Hepatocyte (in vitro differentiated cells): ENCODE measurements at regions not wholly inside any gene's neighbourhood (a gene's known extent, or its start where the extent isn't known, plus 50 kb on each side); places are given as distances from the start of the nearest gene placed in this dataset.

ENCODE experiments used
- EZH2 ChIP-seq: fragments of 200-600 bp; sonication (generic); IDR thresholded peaks from 2 replicates; pipeline ENCODE4 v1.6.1; 2016; ENCODE audit warnings: antibody characterized with exemption, mild to moderate bottlenecking, borderline replicate concordance
- EZH2phosphoT487 ChIP-seq: fragments of 200-600 bp; sonication (generic); IDR thresholded peaks from one replicate; pipeline ENCODE4 v1.6.1; 2018; ENCODE audit warnings: antibody characterized with exemption, mild to moderate bottlenecking, low read depth, moderate library complexity; ENCODE audit not compliant: unreplicated experiment, severe bottlenecking
- TF ChIP-seq, protein P1 (sequence below): fragments of 200-600 bp; sonication (generic); IDR thresholded peaks from 2 replicates; pipeline ENCODE4 v1.5.1; 2016; ENCODE audit warnings: antibody characterized with exemption, mild to moderate bottlenecking; ENCODE audit not compliant: poor library complexity

DNA sequence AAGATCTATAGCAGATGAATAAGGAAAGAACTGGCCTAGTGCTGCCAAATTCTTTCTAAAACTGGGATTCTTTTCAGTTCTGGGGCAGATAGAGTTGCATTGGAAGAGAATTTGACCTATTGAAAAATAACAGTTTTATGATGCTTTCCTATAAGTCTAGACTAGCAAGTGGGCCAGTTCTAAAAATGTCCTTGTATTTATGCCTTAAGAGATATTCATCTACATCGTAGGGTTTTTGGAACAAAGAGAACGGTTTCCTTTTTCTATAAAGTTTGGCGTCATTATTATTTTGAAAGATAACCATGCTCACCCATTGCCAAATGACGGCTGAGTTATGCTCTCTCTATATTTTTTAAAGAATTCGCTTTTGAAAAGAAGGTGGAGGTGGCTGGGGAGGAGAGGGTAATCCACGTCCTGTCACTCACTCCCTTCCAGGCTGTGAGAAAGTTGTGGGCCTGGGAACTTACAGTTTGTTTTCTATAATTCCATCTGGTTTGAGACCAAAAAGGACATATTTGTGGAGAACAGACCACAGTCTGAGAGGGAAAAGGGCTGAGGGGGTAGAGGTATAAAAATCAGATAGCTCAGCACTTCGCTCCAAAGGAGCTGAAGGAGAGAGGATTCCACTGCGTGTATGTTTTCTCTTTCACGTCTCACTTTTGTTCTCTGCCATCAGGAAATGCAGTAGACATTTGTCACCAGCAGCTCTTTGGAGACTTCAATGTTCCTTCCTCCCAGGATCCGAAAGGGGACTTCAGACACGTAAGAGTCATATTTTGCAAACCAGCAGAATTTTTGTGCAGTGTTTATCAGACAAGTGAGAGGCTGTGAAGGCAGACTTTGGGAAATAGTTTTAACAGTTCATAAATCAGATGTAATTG lies 281.9 kb upstream of the FN1 start:
- TF ChIP-seq, protein P1, sequence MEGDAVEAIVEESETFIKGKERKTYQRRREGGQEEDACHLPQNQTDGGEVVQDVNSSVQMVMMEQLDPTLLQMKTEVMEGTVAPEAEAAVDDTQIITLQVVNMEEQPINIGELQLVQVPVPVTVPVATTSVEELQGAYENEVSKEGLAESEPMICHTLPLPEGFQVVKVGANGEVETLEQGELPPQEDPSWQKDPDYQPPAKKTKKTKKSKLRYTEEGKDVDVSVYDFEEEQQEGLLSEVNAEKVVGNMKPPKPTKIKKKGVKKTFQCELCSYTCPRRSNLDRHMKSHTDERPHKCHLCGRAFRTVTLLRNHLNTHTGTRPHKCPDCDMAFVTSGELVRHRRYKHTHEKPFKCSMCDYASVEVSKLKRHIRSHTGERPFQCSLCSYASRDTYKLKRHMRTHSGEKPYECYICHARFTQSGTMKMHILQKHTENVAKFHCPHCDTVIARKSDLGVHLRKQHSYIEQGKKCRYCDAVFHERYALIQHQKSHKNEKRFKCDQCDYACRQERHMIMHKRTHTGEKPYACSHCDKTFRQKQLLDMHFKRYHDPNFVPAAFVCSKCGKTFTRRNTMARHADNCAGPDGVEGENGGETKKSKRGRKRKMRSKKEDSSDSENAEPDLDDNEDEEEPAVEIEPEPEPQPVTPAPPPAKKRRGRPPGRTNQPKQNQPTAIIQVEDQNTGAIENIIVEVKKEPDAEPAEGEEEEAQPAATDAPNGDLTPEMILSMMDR = no peak
- TF ChIP-seq EZH2 = no peak
- TF ChIP-seq EZH2phosphoT487 = no peak
